ENCODE measurements at regions not wholly inside any gene's neighbourhood (a gene's known extent, or its start where the extent isn't known, plus 50 kb on each side); places are given as distances from the start of the nearest gene placed in this dataset.

GRCh38 chr16:85288341-85288868, 176.1 kb upstream of the CIBAR2 start:
- H3K9me3 Mint-ChIP-seq, result no peaks in the 10 kb centered on the region
- H3K27ac Mint-ChIP-seq, result no peak overlapping the region
- no peaks in the 10 kb centered on the region for H3K4me1 Mint-ChIP-seq
- H3K27me3 Mint-ChIP-seq, result peaks cover 10% of the 10 kb centered on the region
- peaks cover 2% of the 10 kb centered on the region for H3K36me3 Mint-ChIP-seq
- H3K4me3 Mint-ChIP-seq, result no peak overlapping the region

GRCh38 chr16:85288869-85289660, 176.8 kb upstream of the CIBAR2 start:
- Mint-ChIP-seq H3K9me3 (no peaks in the 10 kb centered on the region), H3K4me1 (no peaks in the 10 kb centered on the region), H3K4me3 (no peak overlapping the region), H3K36me3 (peaks cover 2% of the 10 kb centered on the region), H3K27ac (no peak overlapping the region), H3K27me3 (peaks cover 8% of the 10 kb centered on the region)

GRCh38 chr16:85289760-85290625, 177.7 kb upstream of the CIBAR2 start:
- no peak overlapping the region for H3K27ac Mint-ChIP-seq
- H3K36me3 Mint-ChIP-seq, result peaks cover 2% of the 10 kb centered on the region
- no peaks in the 10 kb centered on the region for H3K4me1 Mint-ChIP-seq
- H3K9me3 Mint-ChIP-seq, result no peaks in the 10 kb centered on the region
- peak overlapping the region in 1 of 4 donors; percentile 27 for H3K4me3 Mint-ChIP-seq
- peaks cover 12% of the 10 kb centered on the region for H3K27me3 Mint-ChIP-seq

GRCh38 chr16:85290626-85291301, 178.5 kb upstream of the CIBAR2 start:
- Mint-ChIP-seq H3K4me1 (no peaks in the 10 kb centered on the region), H3K27me3 (peaks cover 17% of the 10 kb centered on the region), H3K36me3 (peaks cover 2% of the 10 kb centered on the region), H3K9me3 (no peaks in the 10 kb centered on the region), H3K27ac (no peak overlapping the region), H3K4me3 (peak overlapping the region in 1 of 4 donors; percentile 27)

GRCh38 chr16:85291302-85292148, 179.3 kb upstream of the CIBAR2 start:
- Mint-ChIP-seq H3K4me3 (no peak overlapping the region), H3K27ac (no peak overlapping the region), H3K36me3 (peaks cover 2% of the 10 kb centered on the region), H3K4me1 (no peaks in the 10 kb centered on the region), H3K9me3 (no peaks in the 10 kb centered on the region), H3K27me3 (peaks cover 17% of the 10 kb centered on the region)

- no peak overlapping the region for H3K27ac Mint-ChIP-seq
- no peaks in the 10 kb centered on the region for H3K9me3 Mint-ChIP-seq
- no peak overlapping the region for H3K4me3 Mint-ChIP-seq
- H3K36me3 Mint-ChIP-seq, result no peaks in the 10 kb centered on the region
- peaks cover 17% of the 10 kb centered on the region for H3K27me3 Mint-ChIP-seq
- H3K4me1 Mint-ChIP-seq, result no peaks in the 10 kb centered on the region
Measured at GRCh38 chr16:85293458-85293857, 181.2 kb upstream of the CIBAR2 start.

- no peak overlapping the region for H3K27ac Mint-ChIP-seq
Measured at GRCh38 chr16:85293904-85294642, 181.8 kb upstream of the CIBAR2 start.

GRCh38 chr16:85294810-85295508, 182.7 kb upstream of the CIBAR2 start:
- Mint-ChIP-seq H3K27me3 (peaks cover 17% of the 10 kb centered on the region), H3K9me3 (no peaks in the 10 kb centered on the region), H3K4me3 (no peak overlapping the region), H3K4me1 (no peaks in the 10 kb centered on the region), H3K27ac (no peak overlapping the region), H3K36me3 (no peaks in the 10 kb centered on the region)

More at GRCh38 chr16:85293904-85294642, 181.8 kb upstream of the CIBAR2 start:
- Mint-ChIP-seq H3K27me3 (peaks cover 17% of the 10 kb centered on the region), H3K36me3 (no peaks in the 10 kb centered on the region), H3K9me3 (no peaks in the 10 kb centered on the region), H3K4me3 (no peak overlapping the region), H3K4me1 (no peaks in the 10 kb centered on the region)

GRCh38 chr16:85296859-85297660, 184.8 kb upstream of the CIBAR2 start:
- H3K4me3 Mint-ChIP-seq, result no peak overlapping the region
- no peak overlapping the region for H3K27ac Mint-ChIP-seq
- no peaks in the 10 kb centered on the region for H3K36me3 Mint-ChIP-seq
- no peaks in the 10 kb centered on the region for H3K9me3 Mint-ChIP-seq
- peaks cover 12% of the 10 kb centered on the region for H3K27me3 Mint-ChIP-seq
- H3K4me1 Mint-ChIP-seq, result no peaks in the 10 kb centered on the region

- H3K36me3 Mint-ChIP-seq, result no peaks in the 10 kb centered on the region
- no peaks in the 10 kb centered on the region for H3K9me3 Mint-ChIP-seq
- H3K4me3 Mint-ChIP-seq, result no peak overlapping the region
- no peak overlapping the region for H3K27ac Mint-ChIP-seq
- no peaks in the 10 kb centered on the region for H3K4me1 Mint-ChIP-seq
- peaks cover 13% of the 10 kb centered on the region for H3K27me3 Mint-ChIP-seq
Measured at GRCh38 chr16:85297881-85298280, 185.6 kb upstream of the CIBAR2 start.

GRCh38 chr16:85300406-85300968, 188.2 kb upstream of the CIBAR2 start:
- peaks cover 0 to 6% (median 5%) of the 10 kb centered on the region in 3 donors for H3K4me1 Mint-ChIP-seq
- no peaks in the 10 kb centered on the region for H3K36me3 Mint-ChIP-seq
- no peaks in the 10 kb centered on the region for H3K9me3 Mint-ChIP-seq
- H3K27ac Mint-ChIP-seq, result no peak overlapping the region
- peaks cover 2% of the 10 kb centered on the region for H3K27me3 Mint-ChIP-seq
- peak overlapping the region in 1 of 4 donors; percentile 63 for H3K4me3 Mint-ChIP-seq

- H3K4me1 Mint-ChIP-seq, result peaks cover 3 to 10% (median 8%) of the 10 kb centered on the region in 3 donors
- no peak overlapping the region for H3K27ac Mint-ChIP-seq
- no peaks in the 10 kb centered on the region for H3K36me3 Mint-ChIP-seq
- H3K9me3 Mint-ChIP-seq, result no peaks in the 10 kb centered on the region
- peak overlapping the region in 1 of 4 donors; percentile 72 for H3K4me3 Mint-ChIP-seq
- H3K27me3 Mint-ChIP-seq, result peaks cover 1% of the 10 kb centered on the region
Measured at GRCh38 chr16:85301231-85301630, 189.0 kb upstream of the CIBAR2 start.
